Gastroesophageal sphincter (tissue), 4 donors: ENCODE measurements at regions not wholly inside any gene's neighbourhood (a gene's known extent, or its start where the extent isn't known, plus 50 kb on each side); places are given as distances from the start of the nearest gene placed in this dataset.

ENCODE experiments used
- ATAC-seq: fragments of 150-250 bp; one replicate; pipeline ENCODE4 v1.9.1; 2016; ENCODE audit warnings: mild to moderate bottlenecking, moderate library complexity
- H3K27ac ChIP-seq, 4 donors: fragments of 200-600 bp; sonication (generic) in 3 of 4; 1 replicate in 3 of 4; 2 replicates in 1 of 4; pipeline ENCODE4 v1.5.1; 2016 to 2019
- H3K27me3 ChIP-seq: fragments of 200-600 bp; sonication (generic); one replicate; pipeline ENCODE4 v1.5.1; 2019
- H3K36me3 ChIP-seq, 2 donors: fragments of 200-600 bp; sonication (generic); one replicate each; pipeline ENCODE4 v1.5.1; 2019; ENCODE audit warnings: control low read depth in 1 of 2
- H3K4me1 ChIP-seq, 3 donors: fragments of 200-600 bp; sonication (generic); 1 replicate in 2 of 3; 2 replicates in 1 of 3; pipeline ENCODE4 v1.5.1; 2016 to 2019; ENCODE audit warnings: control low read depth in 2 of 3
- H3K4me3 ChIP-seq, 2 donors: fragments of 200-600 bp; sonication (generic); one replicate each; pipeline ENCODE4 v1.5.1; 2019; ENCODE audit warnings: mild to moderate bottlenecking in 1 of 2, moderate library complexity in 1 of 2
- H3K9me3 ChIP-seq, 3 donors: fragments of 200-600 bp; sonication (generic); one replicate each; pipeline ENCODE4 v1.5.1; 2017 to 2019; ENCODE audit warnings: control low read depth in 2 of 3
- CTCF ChIP-seq, 4 experiments: fragments of 200-600 bp in 2 of 4; fragments of 450-650 bp in 2 of 4; sonication (generic) in 1 of 4; IDR thresholded peaks; one replicate each; pipeline ENCODE4 v1.5.1; 2017 to 2019; ENCODE audit warnings: antibody characterized with exemption in 4 of 4, mild to moderate bottlenecking in 2 of 4, moderate library complexity in 2 of 4
- EP300 ChIP-seq: sonication (generic); formaldehyde crosslinking; IDR thresholded peaks from one replicate; pipeline ENCODE4 v1.6.1; 2017; ENCODE audit warnings: antibody characterized with exemption, mild to moderate bottlenecking
- POLR2A ChIP-seq, 2 donors: fragments of 450-650 bp; IDR thresholded peaks; one replicate each; pipeline ENCODE4 v1.6.1; 2017; ENCODE audit warnings: antibody characterized with exemption in 2 of 2, mild to moderate bottlenecking in 2 of 2, moderate library complexity in 1 of 2
- POLR2AphosphoS5 ChIP-seq: sonication (generic); formaldehyde crosslinking; IDR thresholded peaks from one replicate; pipeline ENCODE4 v1.6.1; 2017; ENCODE audit warnings: antibody characterized with exemption
- WGBS, 2 donors: methylation state at CpG; one replicate each; pipeline ENCODE4 v1.1.5; 2018; ENCODE audit warnings: low coverage in 1 of 2; 5-methylcytosine and 5-hydroxymethylcytosine counted together

- no peaks in the 10 kb centered on the region for H3K27me3 ChIP-seq
- no peaks in the 10 kb centered on the region for H3K9me3 ChIP-seq
- H3K4me1 ChIP-seq, result no peaks in the 10 kb centered on the region
- no peaks in the 10 kb centered on the region for H3K36me3 ChIP-seq
- H3K27ac ChIP-seq, result no peak overlapping the region
- WGBS, 2 donors, result 89 to 93% methylated on average over 3 to 4 of the region's 4 CpGs
- H3K4me3 ChIP-seq, result no peak overlapping the region
- TF ChIP-seq CTCF (IDR thresholded peaks at IDR 0.05), result no peak
- TF ChIP-seq POLR2AphosphoS5, result no peak
- TF ChIP-seq POLR2A (IDR thresholded peaks at IDR 0.05), result no peak
- no peak for TF ChIP-seq EP300
- ATAC-seq, result no peak
These were observed 584.5 kb upstream of the TBX3 start for GRCh38 chr12:115268451-115268850.

- WGBS, 2 donors, result 90 to 94% methylated on average over 2 of the region's 3 CpGs
- Histone ChIP-seq H3K4me1 (no peaks in the 10 kb centered on the region), H3K9me3 (no peaks in the 10 kb centered on the region), H3K27me3 (no peaks in the 10 kb centered on the region), H3K36me3 (no peaks in the 10 kb centered on the region), H3K27ac (no peak overlapping the region), H3K4me3 (no peak overlapping the region)
- no peak for TF ChIP-seq CTCF (IDR thresholded peaks at IDR 0.05)
- TF ChIP-seq POLR2A (IDR thresholded peaks at IDR 0.05), result no peak
- no peak for TF ChIP-seq EP300
- TF ChIP-seq POLR2AphosphoS5, result no peak
- ATAC-seq, result no peak
These were observed 583.9 kb upstream of the TBX3 start for GRCh38 chr12:115267891-115268290.

GRCh38 chr12:115267464-115267863 is 583.5 kb upstream of the TBX3 start:
- TF ChIP-seq POLR2AphosphoS5, result no peak
- TF ChIP-seq CTCF (IDR thresholded peaks at IDR 0.05), result no peak
- TF ChIP-seq EP300, result no peak
- no peak for TF ChIP-seq POLR2A (IDR thresholded peaks at IDR 0.05)

DNA sequence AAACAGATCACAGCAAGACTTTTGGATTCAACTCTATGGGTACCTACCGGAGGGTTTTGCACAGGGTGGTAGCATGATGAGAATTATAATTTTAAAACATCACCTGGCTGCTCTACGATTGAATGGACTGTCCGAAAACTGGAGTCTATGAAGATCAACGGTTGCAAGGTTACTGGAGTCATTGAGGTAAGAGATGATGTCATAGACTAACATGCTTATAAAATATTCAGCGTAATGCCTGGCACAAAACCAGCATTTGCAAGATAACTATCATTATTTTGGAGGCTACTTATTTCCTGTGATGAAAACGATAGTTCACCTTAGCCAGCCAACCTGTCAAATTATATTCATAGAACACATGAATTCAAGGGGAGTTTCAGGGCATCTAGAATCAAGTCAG is 580.6 kb upstream of the TBX3 start:
- Histone ChIP-seq H3K36me3 (no peaks in the 10 kb centered on the region), H3K4me1 (no peaks in the 10 kb centered on the region), H3K4me3 (no peak overlapping the region), H3K9me3 (no peaks in the 10 kb centered on the region), H3K27me3 (no peaks in the 10 kb centered on the region), H3K27ac (no peak overlapping the region)
- 83 to 90% methylated on average over 2 to 6 of the region's 6 CpGs for WGBS, 2 donors
- ATAC-seq, result no peak
- no peak for TF ChIP-seq CTCF (IDR thresholded peaks at IDR 0.05)
- no peak for TF ChIP-seq EP300
- no peak for TF ChIP-seq POLR2AphosphoS5
- no peak for TF ChIP-seq POLR2A (IDR thresholded peaks at IDR 0.05)

More at GRCh38 chr12:115267464-115267863, 583.5 kb upstream of the TBX3 start:
- no peak overlapping the region for H3K27ac ChIP-seq
- H3K27me3 ChIP-seq, result no peaks in the 10 kb centered on the region
- WGBS, 2 donors, result 100% methylated on average over 1 of the region's 3 CpGs; no CpG with 5 or more reads in 1 of the 2 donors
- peak; percentile 22 for ATAC-seq
- no peaks in the 10 kb centered on the region for H3K36me3 ChIP-seq
- no peaks in the 10 kb centered on the region for H3K9me3 ChIP-seq
- H3K4me1 ChIP-seq, result no peaks in the 10 kb centered on the region
- no peak overlapping the region for H3K4me3 ChIP-seq

GRCh38 chr12:115261691-115262398 is 577.9 kb upstream of the TBX3 start:
- 47% methylated on average over 3 of the region's 3 CpGs; no CpG with 5 or more reads in 1 of the 2 donors for WGBS, 2 donors
- no peaks in the 10 kb centered on the region for H3K9me3 ChIP-seq
- H3K4me3 ChIP-seq, result no peak overlapping the region
- TF ChIP-seq POLR2A (IDR thresholded peaks at IDR 0.05), result no peak
- no peak for TF ChIP-seq CTCF (IDR thresholded peaks at IDR 0.05)
- no peak for TF ChIP-seq POLR2AphosphoS5
- TF ChIP-seq EP300, result no peak
- no peaks in the 10 kb centered on the region for H3K36me3 ChIP-seq
- H3K27me3 ChIP-seq, result no peaks in the 10 kb centered on the region
- H3K27ac ChIP-seq, result no peak overlapping the region
- H3K4me1 ChIP-seq, result no peaks in the 10 kb centered on the region
- ATAC-seq, result no peak
